Body of pancreas (tissue), 4 donors: ENCODE measurements at regions not wholly inside any gene's neighbourhood (a gene's known extent, or its start where the extent isn't known, plus 50 kb on each side); places are given as distances from the start of the nearest gene placed in this dataset.

Experiments
- CTCF ChIP-seq, 7 experiments: fragments of 450-650 bp in 4 of 7; fragments of 200-600 bp in 3 of 7; sonication (generic) in 3 of 7; IDR thresholded peaks; one replicate each; pipeline ENCODE4 v1.5.1; 2016 to 2019; ENCODE audit warnings: antibody characterized with exemption in 7 of 7
- POLR2A ChIP-seq, 3 donors: fragments of 450-650 bp; IDR thresholded peaks; one replicate each; pipeline ENCODE4 v1.6.1; 2016; ENCODE audit warnings: antibody characterized with exemption in 3 of 3, mild to moderate bottlenecking in 2 of 3

GRCh38 chr12:108066583-108067577 is 62.2 kb upstream of the WSCD2 start:
- TF ChIP-seq CTCF (IDR thresholded peaks at IDR 0.05) = no peak
- no peak for TF ChIP-seq POLR2A (IDR thresholded peaks at IDR 0.05)
